ENCODE measurements at regions not wholly inside any gene's neighbourhood (a gene's known extent, or its start where the extent isn't known, plus 50 kb on each side); places are given as distances from the start of the nearest gene placed in this dataset.

DNA sequence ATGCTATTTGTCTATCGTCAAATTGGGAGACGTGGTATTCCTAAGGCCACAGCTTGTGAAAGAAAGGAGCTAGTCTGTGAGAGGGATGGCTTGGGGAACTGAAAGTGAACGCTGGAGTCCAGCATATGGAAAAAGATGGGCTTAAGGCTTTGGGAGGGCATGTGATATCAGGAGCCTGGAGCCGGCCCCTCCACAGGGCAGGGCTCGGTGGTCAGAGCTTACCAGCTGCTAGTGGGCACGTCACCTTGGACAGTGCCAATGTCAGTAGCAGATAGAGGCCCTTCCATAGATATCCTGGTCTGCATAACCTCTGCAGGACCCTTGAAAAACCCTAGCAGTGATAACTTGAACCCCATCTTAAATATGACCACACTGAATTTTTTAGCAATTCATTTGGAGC lies 259.1 kb upstream of the RAB6C start:
- WGBS (ENCODE audit: low lambda C conversion rate): 33% methylated on average over 6 of the region's 6 CpGs
- Histone ChIP-seq H3K4me2 (no peak overlapping the region), H3K27ac (ENCODE audit: low read depth in 2 of 2, low read length in 1 of 2) (no peak overlapping the region), H3F3A (replicated peaks; ENCODE audit: insufficient read depth) (no peaks in the 10 kb centered on the region), H3K9me3 (no peaks in the 10 kb centered on the region; the same call in 1 of the 2 replicates), H3K27me3 (ENCODE audit: insufficient read depth) (no peaks in the 10 kb centered on the region), H3K9ac (no peak overlapping the region), H3K4me3 (ENCODE audit: low read depth in 2 of 2, low read length in 1 of 2) (no peak overlapping the region), H3K4me1 (ENCODE audit: control insufficient read depth in 1 of 2, insufficient read depth in 2 of 2, low read depth in 1 of 2, low read length in 1 of 2) (no peaks in the 10 kb centered on the region), H4K20me1 (ENCODE audit: insufficient read depth) (no peaks in the 10 kb centered on the region), H3K9me2 (no peaks in the 10 kb centered on the region), H2AFZ (ENCODE audit: low read depth) (no peak overlapping the region), H3K36me3 (replicated peaks in 1 of 2; ENCODE audit: control insufficient read depth in 1 of 2, insufficient read depth in 2 of 2, low read length in 1 of 2) (no peaks in the 10 kb centered on the region), H3K79me2 (ENCODE audit: insufficient read depth) (no peaks in the 10 kb centered on the region)
- TF ChIP-seq, protein P1, sequence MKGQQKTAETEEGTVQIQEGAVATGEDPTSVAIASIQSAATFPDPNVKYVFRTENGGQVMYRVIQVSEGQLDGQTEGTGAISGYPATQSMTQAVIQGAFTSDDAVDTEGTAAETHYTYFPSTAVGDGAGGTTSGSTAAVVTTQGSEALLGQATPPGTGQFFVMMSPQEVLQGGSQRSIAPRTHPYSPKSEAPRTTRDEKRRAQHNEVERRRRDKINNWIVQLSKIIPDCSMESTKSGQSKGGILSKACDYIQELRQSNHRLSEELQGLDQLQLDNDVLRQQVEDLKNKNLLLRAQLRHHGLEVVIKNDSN (IDR thresholded peaks at IDR 0.05; ENCODE audit: borderline replicate concordance, low read depth): no peak
- TF ChIP-seq MEF2A (IDR thresholded peaks at IDR 0.05; ENCODE audit: borderline replicate concordance, low read depth) (no peak), GATA2 (CRISPR knock-in tag; IDR thresholded peaks at IDR 0.05) (no peak), NRF1 (IDR thresholded peaks at IDR 0.05; ENCODE audit: low read depth, low read length) (no peak), RAD21 (IDR thresholded peaks at IDR 0.05; ENCODE audit: low read length) (no peak), NFIC (IDR thresholded peaks at IDR 0.05; ENCODE audit: borderline replicate concordance) (no peak)
- TF ChIP-seq, protein P2, sequence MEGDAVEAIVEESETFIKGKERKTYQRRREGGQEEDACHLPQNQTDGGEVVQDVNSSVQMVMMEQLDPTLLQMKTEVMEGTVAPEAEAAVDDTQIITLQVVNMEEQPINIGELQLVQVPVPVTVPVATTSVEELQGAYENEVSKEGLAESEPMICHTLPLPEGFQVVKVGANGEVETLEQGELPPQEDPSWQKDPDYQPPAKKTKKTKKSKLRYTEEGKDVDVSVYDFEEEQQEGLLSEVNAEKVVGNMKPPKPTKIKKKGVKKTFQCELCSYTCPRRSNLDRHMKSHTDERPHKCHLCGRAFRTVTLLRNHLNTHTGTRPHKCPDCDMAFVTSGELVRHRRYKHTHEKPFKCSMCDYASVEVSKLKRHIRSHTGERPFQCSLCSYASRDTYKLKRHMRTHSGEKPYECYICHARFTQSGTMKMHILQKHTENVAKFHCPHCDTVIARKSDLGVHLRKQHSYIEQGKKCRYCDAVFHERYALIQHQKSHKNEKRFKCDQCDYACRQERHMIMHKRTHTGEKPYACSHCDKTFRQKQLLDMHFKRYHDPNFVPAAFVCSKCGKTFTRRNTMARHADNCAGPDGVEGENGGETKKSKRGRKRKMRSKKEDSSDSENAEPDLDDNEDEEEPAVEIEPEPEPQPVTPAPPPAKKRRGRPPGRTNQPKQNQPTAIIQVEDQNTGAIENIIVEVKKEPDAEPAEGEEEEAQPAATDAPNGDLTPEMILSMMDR (IDR thresholded peaks at IDR 0.05): no peak
- TF ChIP-seq, protein P3, sequence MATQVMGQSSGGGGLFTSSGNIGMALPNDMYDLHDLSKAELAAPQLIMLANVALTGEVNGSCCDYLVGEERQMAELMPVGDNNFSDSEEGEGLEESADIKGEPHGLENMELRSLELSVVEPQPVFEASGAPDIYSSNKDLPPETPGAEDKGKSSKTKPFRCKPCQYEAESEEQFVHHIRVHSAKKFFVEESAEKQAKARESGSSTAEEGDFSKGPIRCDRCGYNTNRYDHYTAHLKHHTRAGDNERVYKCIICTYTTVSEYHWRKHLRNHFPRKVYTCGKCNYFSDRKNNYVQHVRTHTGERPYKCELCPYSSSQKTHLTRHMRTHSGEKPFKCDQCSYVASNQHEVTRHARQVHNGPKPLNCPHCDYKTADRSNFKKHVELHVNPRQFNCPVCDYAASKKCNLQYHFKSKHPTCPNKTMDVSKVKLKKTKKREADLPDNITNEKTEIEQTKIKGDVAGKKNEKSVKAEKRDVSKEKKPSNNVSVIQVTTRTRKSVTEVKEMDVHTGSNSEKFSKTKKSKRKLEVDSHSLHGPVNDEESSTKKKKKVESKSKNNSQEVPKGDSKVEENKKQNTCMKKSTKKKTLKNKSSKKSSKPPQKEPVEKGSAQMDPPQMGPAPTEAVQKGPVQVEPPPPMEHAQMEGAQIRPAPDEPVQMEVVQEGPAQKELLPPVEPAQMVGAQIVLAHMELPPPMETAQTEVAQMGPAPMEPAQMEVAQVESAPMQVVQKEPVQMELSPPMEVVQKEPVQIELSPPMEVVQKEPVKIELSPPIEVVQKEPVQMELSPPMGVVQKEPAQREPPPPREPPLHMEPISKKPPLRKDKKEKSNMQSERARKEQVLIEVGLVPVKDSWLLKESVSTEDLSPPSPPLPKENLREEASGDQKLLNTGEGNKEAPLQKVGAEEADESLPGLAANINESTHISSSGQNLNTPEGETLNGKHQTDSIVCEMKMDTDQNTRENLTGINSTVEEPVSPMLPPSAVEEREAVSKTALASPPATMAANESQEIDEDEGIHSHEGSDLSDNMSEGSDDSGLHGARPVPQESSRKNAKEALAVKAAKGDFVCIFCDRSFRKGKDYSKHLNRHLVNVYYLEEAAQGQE (IDR thresholded peaks at IDR 0.05; ENCODE audit: low read depth, low read length): no peak
- ChIA-PET CTCF (no interaction called here), POLR2A (no interaction called here)
- no peak for DNase-seq

DNA sequence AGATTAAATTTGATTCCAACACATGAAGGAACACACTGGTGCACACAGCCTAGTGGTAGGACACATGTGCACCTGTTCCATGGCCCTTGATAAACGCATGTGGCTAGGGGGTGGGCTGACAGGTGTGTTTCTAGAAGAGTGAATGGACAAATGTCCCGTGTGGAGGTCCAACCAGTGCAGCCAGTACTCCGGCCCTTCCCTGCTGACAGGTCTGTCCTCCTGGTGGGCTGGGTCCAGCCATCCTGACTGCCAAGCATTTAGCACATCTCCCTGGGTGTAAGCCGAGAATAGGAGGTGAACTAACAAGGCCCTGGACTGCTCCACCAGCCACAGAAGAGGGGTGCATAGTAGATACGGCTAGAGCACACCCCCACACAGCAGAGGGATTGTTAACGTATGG lies 258.7 kb upstream of the RAB6C start:
- Histone ChIP-seq H3K36me3 (replicated peaks in 1 of 2; ENCODE audit: control insufficient read depth in 1 of 2, insufficient read depth in 2 of 2, low read length in 1 of 2) (no peaks in the 10 kb centered on the region), H3K27me3 (ENCODE audit: insufficient read depth) (no peaks in the 10 kb centered on the region), H3K79me2 (ENCODE audit: insufficient read depth) (no peaks in the 10 kb centered on the region), H3K9ac (no peak overlapping the region), H3K4me3 (ENCODE audit: low read depth in 2 of 2, low read length in 1 of 2) (no peak overlapping the region), H4K20me1 (ENCODE audit: insufficient read depth) (no peaks in the 10 kb centered on the region), H3F3A (replicated peaks; ENCODE audit: insufficient read depth) (no peaks in the 10 kb centered on the region), H3K4me1 (ENCODE audit: control insufficient read depth in 1 of 2, insufficient read depth in 2 of 2, low read depth in 1 of 2, low read length in 1 of 2) (no peaks in the 10 kb centered on the region), H3K9me2 (no peaks in the 10 kb centered on the region), H3K9me3 (no peaks in the 10 kb centered on the region; the same call in 1 of the 2 replicates), H2AFZ (ENCODE audit: low read depth) (no peak overlapping the region), H3K4me2 (no peak overlapping the region), H3K27ac (ENCODE audit: low read depth in 2 of 2, low read length in 1 of 2) (no peak overlapping the region)
- no peak for DNase-seq
- no peak for TF ChIP-seq GABPA (IDR thresholded peaks at IDR 0.05; ENCODE audit: low read depth)
- WGBS (ENCODE audit: low lambda C conversion rate): 30% methylated on average over 5 of the region's 6 CpGs
- CTCF ChIA-PET: no interaction called here
- POLR2A ChIA-PET: no interaction called here

Data from SK-N-SH (cell line).